NT2/D1 (cell line): ENCODE measurements at regions not wholly inside any gene's neighbourhood (a gene's known extent, or its start where the extent isn't known, plus 50 kb on each side); places are given as distances from the start of the nearest gene placed in this dataset.

Source experiments
- SUZ12 ChIP-seq: IDR thresholded peaks from 2 replicates; pipeline ENCODE4 v1.6.1; 2011; ENCODE audit not compliant: insufficient read length, insufficient read depth; ENCODE audit errors: extremely low read depth
- YY1 ChIP-seq: IDR thresholded peaks from 2 replicates; pipeline ENCODE4 v1.6.1; 2011; ENCODE audit not compliant: insufficient read length, insufficient read depth

- TF ChIP-seq SUZ12 = no peak
- TF ChIP-seq YY1 = no peak
These were observed 67.3 kb upstream of the KLF12 start for GRCh38 chr13:74201530-74201929.
